Neural crest cell (in vitro differentiated cells): ENCODE measurements at regions not wholly inside any gene's neighbourhood (a gene's known extent, or its start where the extent isn't known, plus 50 kb on each side); places are given as distances from the start of the nearest gene placed in this dataset.
"Not testable (repeated sequence)": the region's sequence is repeated elsewhere in the genome, so short reads cannot be mapped to it uniquely, and the experiment has no call there.

Experiments
- DNase-seq: peaks from one replicate; pipeline ENCODE4 v3.0.0; 2021; ENCODE audit warnings: low read depth, mixed read lengths, low spot score
- H3K27ac Mint-ChIP-seq: one replicate; pipeline ENCODE4 v1.8.0; 2021; ENCODE audit warnings: mild to moderate bottlenecking, mixed read lengths; ENCODE audit not compliant: unreplicated experiment
- H3K27me3 Mint-ChIP-seq: 2 replicates; pipeline ENCODE4 v1.8.0; 2021; ENCODE audit warnings: low read depth, mild to moderate bottlenecking, mixed read lengths
- H3K36me3 Mint-ChIP-seq: 2 replicates; pipeline ENCODE4 v1.8.0; 2021; ENCODE audit warnings: low read depth, mild to moderate bottlenecking, mixed read lengths
- H3K4me1 Mint-ChIP-seq: 2 replicates; pipeline ENCODE4 v1.8.0; 2021; ENCODE audit warnings: mixed read lengths
- H3K4me3 Mint-ChIP-seq: one replicate; pipeline ENCODE4 v1.8.0; 2021; ENCODE audit warnings: mild to moderate bottlenecking, mixed read lengths
- H3K9me3 Mint-ChIP-seq: 2 replicates; pipeline ENCODE4 v1.8.0; 2021; ENCODE audit warnings: mixed read lengths
- CTCF ChIP-seq: fragments of 200-600 bp; sonication (generic); conservative IDR thresholded peaks from 2 replicates; pipeline ENCODE4 v1.5.0; 2021; ENCODE audit warnings: antibody characterized with exemption, mild to moderate bottlenecking

GRCh38 chr21:5104562-5104928, 5416.8 kb upstream of the TPTE start:
- H3K4me1 Mint-ChIP-seq, DNase-seq, H3K36me3 Mint-ChIP-seq: not testable (repeated sequence)

GRCh38 chr21:5105939-5106708, 5415.3 kb upstream of the TPTE start:
- H3K4me1 Mint-ChIP-seq, H3K36me3 Mint-ChIP-seq, DNase-seq: not testable (repeated sequence)

More at GRCh38 chr21:5104562-5104928, 5416.8 kb upstream of the TPTE start:
- H3K4me3 Mint-ChIP-seq, H3K9me3 Mint-ChIP-seq, H3K27me3 Mint-ChIP-seq, H3K27ac Mint-ChIP-seq: not testable (repeated sequence)

GRCh38 chr21:5106767-5107464, 5414.5 kb upstream of the TPTE start:
- H3K4me1 Mint-ChIP-seq, DNase-seq, H3K36me3 Mint-ChIP-seq, H3K27ac Mint-ChIP-seq, H3K4me3 Mint-ChIP-seq, H3K27me3 Mint-ChIP-seq, H3K9me3 Mint-ChIP-seq: not testable (repeated sequence)

More at GRCh38 chr21:5105939-5106708, 5415.3 kb upstream of the TPTE start:
- H3K4me3 Mint-ChIP-seq, H3K27me3 Mint-ChIP-seq, H3K27ac Mint-ChIP-seq, H3K9me3 Mint-ChIP-seq: not testable (repeated sequence)

- not testable (repeated sequence) for H3K36me3 Mint-ChIP-seq, H3K4me1 Mint-ChIP-seq, H3K4me3 Mint-ChIP-seq, DNase-seq, H3K9me3 Mint-ChIP-seq, H3K27ac Mint-ChIP-seq, H3K27me3 Mint-ChIP-seq
Measured at GRCh38 chr21:5107637-5108036, 5413.7 kb upstream of the TPTE start.

GRCh38 chr21:5108048-5108775, 5413.2 kb upstream of the TPTE start:
- H3K36me3 Mint-ChIP-seq, H3K27ac Mint-ChIP-seq, H3K4me1 Mint-ChIP-seq, DNase-seq, H3K9me3 Mint-ChIP-seq, H3K27me3 Mint-ChIP-seq, H3K4me3 Mint-ChIP-seq: not testable (repeated sequence)

GRCh38 chr21:5111197-5111596, 5410.2 kb upstream of the TPTE start:
- not testable (repeated sequence) for DNase-seq, H3K27me3 Mint-ChIP-seq, H3K4me1 Mint-ChIP-seq, H3K4me3 Mint-ChIP-seq, H3K36me3 Mint-ChIP-seq, H3K27ac Mint-ChIP-seq, H3K9me3 Mint-ChIP-seq

DNA sequence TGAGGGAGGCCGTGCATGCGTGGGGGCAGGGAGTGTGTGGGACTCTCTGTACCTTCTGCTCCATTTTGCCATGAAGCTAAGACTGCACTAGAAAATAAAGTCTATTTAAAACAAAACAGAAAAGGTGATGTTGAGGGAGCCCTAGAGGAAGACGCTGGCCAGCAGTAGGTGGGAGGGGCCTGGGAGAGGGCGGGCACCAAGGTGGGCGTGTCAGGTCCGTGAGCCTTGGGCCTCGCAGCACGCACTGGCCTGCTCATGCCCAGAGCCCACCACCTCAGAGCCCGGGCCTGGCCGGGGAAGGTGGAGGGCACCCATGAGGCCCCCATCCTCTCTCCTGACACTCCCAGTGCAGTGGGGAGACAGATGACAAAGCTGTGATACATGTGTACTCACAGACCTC, 5408.3 kb upstream of the TPTE start:
- H3K9me3 Mint-ChIP-seq, H3K4me1 Mint-ChIP-seq, H3K27ac Mint-ChIP-seq, H3K4me3 Mint-ChIP-seq, H3K36me3 Mint-ChIP-seq, DNase-seq, H3K27me3 Mint-ChIP-seq: not testable (repeated sequence)

DNA sequence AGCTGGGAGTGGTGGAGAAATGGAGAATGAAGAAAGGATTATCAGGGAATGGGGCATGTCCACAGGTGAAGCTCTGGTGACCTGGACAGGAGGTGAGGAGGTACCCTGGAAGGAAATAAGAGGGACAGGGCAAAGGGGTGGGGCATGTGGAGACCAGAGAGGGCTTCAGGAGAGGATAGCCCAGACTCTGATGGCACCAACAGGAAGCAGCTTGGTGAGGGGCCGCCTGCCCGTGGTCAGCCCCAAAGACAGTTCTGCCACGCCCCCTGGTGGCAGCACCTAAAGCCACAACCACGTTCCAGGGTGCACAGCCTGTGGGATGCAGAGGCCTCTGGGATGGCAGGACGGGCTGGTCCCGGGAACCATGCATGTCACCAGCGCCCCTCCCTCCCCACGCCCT, 5406.9 kb upstream of the TPTE start:
- TF ChIP-seq CTCF: peak; percentile 27
- H3K9me3 Mint-ChIP-seq, H3K36me3 Mint-ChIP-seq, H3K27ac Mint-ChIP-seq, H3K4me3 Mint-ChIP-seq, H3K4me1 Mint-ChIP-seq, H3K27me3 Mint-ChIP-seq, DNase-seq: not testable (repeated sequence)
